Right hindlimb (tissue), 1 donor: ENCODE measurements at regions not wholly inside any gene's neighbourhood (a gene's known extent, or its start where the extent isn't known, plus 50 kb on each side); places are given as distances from the start of the nearest gene placed in this dataset.
"Not testable (repeated sequence)": the region's sequence is repeated elsewhere in the genome, so short reads cannot be mapped to it uniquely, and the experiment has no call there.

Experiments
- DNase-seq: peaks from one replicate; pipeline ENCODE4 v3.0.0-alpha.2; 2018

GRCh38 chr2:32874931-32875330, 71.8 kb upstream of the LTBP1 start:
- DNase-seq = no peak

- peak; percentile 46 for DNase-seq
Observed at GRCh38 chr2:32877587-32878510, 68.9 kb upstream of the LTBP1 start.

GRCh38 chr2:32879943-32880342, 66.8 kb upstream of the LTBP1 start:
- not testable (repeated sequence) for DNase-seq

- DNase-seq = no peak
Observed at GRCh38 chr2:32882816-32883810, 63.6 kb upstream of the LTBP1 start.

GRCh38 chr2:32884346-32884745, 62.4 kb upstream of the LTBP1 start:
- no peak for DNase-seq

GRCh38 chr2:32886397-32887055, 60.2 kb upstream of the LTBP1 start:
- not testable (repeated sequence) for DNase-seq

GRCh38 chr2:32887125-32887524, 59.6 kb upstream of the LTBP1 start:
- no peak for DNase-seq

- DNase-seq = no peak
Observed at GRCh38 chr2:32894119-32894728, 52.5 kb upstream of the LTBP1 start.

GRCh38 chr2:32895424-32895823, 51.3 kb upstream of the LTBP1 start:
- no peak for DNase-seq
